A549 (cell line): ENCODE measurements at regions not wholly inside any gene's neighbourhood (a gene's known extent, or its start where the extent isn't known, plus 50 kb on each side); places are given as distances from the start of the nearest gene placed in this dataset.

Source experiments
- CTCF ChIP-seq: fragments of >200 bp; sonication (Bioruptor Twin); formaldehyde crosslinking; IDR thresholded peaks from 3 replicates; pipeline ENCODE4 v1.5.1; 2016
- KDM1A ChIP-seq: fragments of 200-600 bp; sonication (generic); IDR thresholded peaks from 2 replicates; pipeline ENCODE4 v1.6.1; 2016; ENCODE audit warnings: low read depth, mild to moderate bottlenecking

- TF ChIP-seq CTCF (no peak), KDM1A (no peak)
These were observed 80.5 kb upstream of the CAPRIN2 start for GRCh38 chr12:30835216-30835615.
